ENCODE measurements at regions not wholly inside any gene's neighbourhood (a gene's known extent, or its start where the extent isn't known, plus 50 kb on each side); places are given as distances from the start of the nearest gene placed in this dataset.
"Not testable (repeated sequence)": the region's sequence is repeated elsewhere in the genome, so short reads cannot be mapped to it uniquely, and the experiment has no call there.

GRCh38 chr13:73653688-73654087, 480.5 kb downstream of the KLF12 start:
- no peaks in the 10 kb centered on the region for H3K4me1 ChIP-seq (ENCODE audit: low read depth, poor library complexity, severe bottlenecking)
- H3K79me2 ChIP-seq (ENCODE audit: insufficient read depth, low read depth): no peaks in the 10 kb centered on the region
- no peak overlapping the region for H3K4me2 ChIP-seq
- no peaks in the 10 kb centered on the region for H4K20me1 ChIP-seq (ENCODE audit: insufficient read depth)
- no peak for TF ChIP-seq CTCF (conservative IDR thresholded peaks at IDR 0.05; ENCODE audit: low read depth, low read length)
- H2AFZ ChIP-seq (ENCODE audit: low read depth): no peak overlapping the region
- no peak overlapping the region for H3K27ac ChIP-seq
- H3K36me3 ChIP-seq (ENCODE audit: insufficient read depth): no peaks in the 10 kb centered on the region
- H3K4me3 ChIP-seq (IDR thresholded peaks at IDR 0.05; ENCODE audit: insufficient read depth, low read depth, low read length): no peak overlapping the region
- no peak overlapping the region for H3K9ac ChIP-seq
- H3K27me3 ChIP-seq (ENCODE audit: insufficient read depth, low read depth): no peaks in the 10 kb centered on the region

DNA sequence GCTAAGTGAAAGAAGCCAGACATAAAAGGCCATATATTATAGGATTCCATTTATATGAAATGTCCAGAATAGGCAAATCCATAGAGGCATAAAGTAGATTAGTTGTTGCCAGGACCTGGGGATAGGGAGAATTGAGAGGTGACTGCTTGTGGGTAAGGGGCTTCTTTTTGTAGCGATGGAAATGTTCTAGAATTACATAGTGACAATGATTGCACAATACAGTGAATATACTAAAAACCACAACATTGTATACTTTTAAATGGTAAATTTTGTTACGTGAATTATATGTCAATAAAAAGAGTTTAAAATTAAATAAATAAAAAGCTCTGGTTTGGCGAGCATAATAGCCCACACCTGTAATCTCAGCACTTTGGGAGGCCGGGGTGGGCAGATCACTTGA, 486.8 kb downstream of the KLF12 start:
- no peak for TF ChIP-seq CTCF (conservative IDR thresholded peaks at IDR 0.05; ENCODE audit: low read depth, low read length)
- Histone ChIP-seq H2AFZ (ENCODE audit: low read depth) (no peak overlapping the region), H3K4me3 (IDR thresholded peaks at IDR 0.05; ENCODE audit: insufficient read depth, low read depth, low read length) (no peak overlapping the region), H4K20me1 (ENCODE audit: insufficient read depth) (no peaks in the 10 kb centered on the region), H3K4me2 (no peak overlapping the region), H3K79me2 (ENCODE audit: insufficient read depth, low read depth) (no peaks in the 10 kb centered on the region), H3K4me1 (ENCODE audit: low read depth, poor library complexity, severe bottlenecking) (no peaks in the 10 kb centered on the region), H3K27ac (no peak overlapping the region), H3K36me3 (ENCODE audit: insufficient read depth) (no peaks in the 10 kb centered on the region), H3K9ac (no peak overlapping the region), H3K27me3 (ENCODE audit: insufficient read depth, low read depth) (no peaks in the 10 kb centered on the region)

DNA sequence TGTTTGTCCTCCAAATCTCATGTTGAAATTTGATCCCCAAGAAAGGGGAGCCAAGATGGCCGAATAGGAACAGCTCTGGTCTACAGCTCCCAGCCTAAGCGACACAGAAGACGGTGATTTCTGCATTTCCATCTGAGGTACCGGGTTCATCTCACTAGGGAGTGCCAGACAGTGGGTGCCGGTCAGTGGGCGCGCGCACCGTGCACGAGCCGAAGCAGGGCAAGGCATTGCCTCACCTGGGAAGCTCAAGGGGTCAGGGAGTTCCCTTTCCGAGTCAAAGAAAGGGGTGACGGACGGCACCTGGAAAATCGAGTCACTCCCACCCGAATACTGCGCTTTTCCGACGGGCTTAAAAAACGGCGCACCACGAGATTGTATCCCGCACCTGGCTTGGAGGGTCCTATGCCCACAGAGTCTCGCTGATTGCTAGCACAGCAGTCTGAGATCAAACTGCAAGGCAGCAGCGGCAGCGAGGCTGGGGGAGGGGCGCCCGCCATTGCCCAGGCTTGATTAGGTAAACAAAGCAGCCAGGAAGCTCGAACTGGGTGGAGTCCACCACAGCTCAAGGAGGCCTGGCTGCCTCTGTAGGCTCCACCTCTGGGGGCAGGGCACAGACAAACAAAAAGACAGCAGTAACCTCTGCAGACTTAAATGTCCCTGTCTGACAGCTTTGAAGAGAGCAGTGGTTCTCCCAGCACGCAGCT, 493.6 kb downstream of the KLF12 start:
- H3K4me1 ChIP-seq (ENCODE audit: low read depth, poor library complexity, severe bottlenecking); H3K27me3 ChIP-seq (ENCODE audit: insufficient read depth, low read depth); H4K20me1 ChIP-seq (ENCODE audit: insufficient read depth); H2AFZ ChIP-seq (ENCODE audit: low read depth); H3K4me2 ChIP-seq; H3K4me3 ChIP-seq (IDR thresholded peaks at IDR 0.05; ENCODE audit: insufficient read depth, low read depth, low read length); H3K27ac ChIP-seq; H3K36me3 ChIP-seq (ENCODE audit: insufficient read depth); H3K9ac ChIP-seq; H3K79me2 ChIP-seq (ENCODE audit: insufficient read depth, low read depth): not testable (repeated sequence)

GRCh38 chr13:73635166-73635787, 498.9 kb downstream of the KLF12 start:
- H3K4me3 ChIP-seq (IDR thresholded peaks at IDR 0.05; ENCODE audit: insufficient read depth, low read depth, low read length): no peak overlapping the region
- H3K79me2 ChIP-seq (ENCODE audit: insufficient read depth, low read depth): no peaks in the 10 kb centered on the region
- no peak for TF ChIP-seq CTCF (conservative IDR thresholded peaks at IDR 0.05; ENCODE audit: low read depth, low read length)
- no peak overlapping the region for H3K9ac ChIP-seq
- H3K36me3 ChIP-seq (ENCODE audit: insufficient read depth): no peaks in the 10 kb centered on the region
- H4K20me1 ChIP-seq (ENCODE audit: insufficient read depth): no peaks in the 10 kb centered on the region
- no peak overlapping the region for H3K27ac ChIP-seq
- no peak overlapping the region for H2AFZ ChIP-seq (ENCODE audit: low read depth)
- no peak overlapping the region for H3K4me2 ChIP-seq
- H3K4me1 ChIP-seq (ENCODE audit: low read depth, poor library complexity, severe bottlenecking): no peaks in the 10 kb centered on the region
- H3K27me3 ChIP-seq (ENCODE audit: insufficient read depth, low read depth): no peaks in the 10 kb centered on the region

GRCh38 chr13:73633817-73634460, 500.3 kb downstream of the KLF12 start:
- Histone ChIP-seq H3K79me2 (ENCODE audit: insufficient read depth, low read depth) (no peaks in the 10 kb centered on the region), H3K36me3 (ENCODE audit: insufficient read depth) (no peaks in the 10 kb centered on the region), H3K4me3 (IDR thresholded peaks at IDR 0.05; ENCODE audit: insufficient read depth, low read depth, low read length) (no peak overlapping the region), H4K20me1 (ENCODE audit: insufficient read depth) (no peaks in the 10 kb centered on the region), H2AFZ (ENCODE audit: low read depth) (no peak overlapping the region), H3K27me3 (ENCODE audit: insufficient read depth, low read depth) (no peaks in the 10 kb centered on the region), H3K4me2 (no peak overlapping the region), H3K9ac (no peak overlapping the region), H3K4me1 (ENCODE audit: low read depth, poor library complexity, severe bottlenecking) (no peaks in the 10 kb centered on the region), H3K27ac (no peak overlapping the region)
- no peak for TF ChIP-seq CTCF (conservative IDR thresholded peaks at IDR 0.05; ENCODE audit: low read depth, low read length)
